HG02981 (cell line): ENCODE measurements at regions not wholly inside any gene's neighbourhood (a gene's known extent, or its start where the extent isn't known, plus 50 kb on each side); places are given as distances from the start of the nearest gene placed in this dataset.

Experiments used
- ATAC-seq: cut with Tn5 transposase; IDR thresholded peaks from one replicate; pipeline ENCODE4 v1.9.1; 2021; ENCODE audit warnings: mild to moderate bottlenecking, moderate library complexity; ENCODE audit not compliant: unreplicated experiment

- no peak for ATAC-seq
These were observed 243.2 kb upstream of the NR2F2 start for GRCh38 chr15:96087180-96087884.

GRCh38 chr15:96088650-96089049 is 241.8 kb upstream of the NR2F2 start:
- no peak for ATAC-seq

- no peak for ATAC-seq
These were observed 241.0 kb upstream of the NR2F2 start for GRCh38 chr15:96089405-96090058.

GRCh38 chr15:96092186-96092585 is 238.3 kb upstream of the NR2F2 start:
- ATAC-seq = no peak

GRCh38 chr15:96093063-96093462 is 237.4 kb upstream of the NR2F2 start:
- no peak for ATAC-seq

GRCh38 chr15:96097661-96098060 is 232.8 kb upstream of the NR2F2 start:
- no peak for ATAC-seq

GRCh38 chr15:96102631-96103030 is 227.9 kb upstream of the NR2F2 start:
- no peak for ATAC-seq

- no peak for ATAC-seq
These were observed 224.3 kb upstream of the NR2F2 start for GRCh38 chr15:96106181-96106580.

- no peak for ATAC-seq
These were observed 223.9 kb upstream of the NR2F2 start for GRCh38 chr15:96106628-96107027.

- ATAC-seq = no peak
These were observed 222.6 kb upstream of the NR2F2 start for GRCh38 chr15:96107916-96108315.

- ATAC-seq = no peak
These were observed 222.1 kb upstream of the NR2F2 start for GRCh38 chr15:96108405-96108804.

- ATAC-seq = no peak
These were observed 220.7 kb upstream of the NR2F2 start for GRCh38 chr15:96109820-96110219.

GRCh38 chr15:96112018-96112417 is 218.5 kb upstream of the NR2F2 start:
- no peak for ATAC-seq

- ATAC-seq = no peak
These were observed 214.9 kb upstream of the NR2F2 start for GRCh38 chr15:96115642-96116041.

GRCh38 chr15:96117270-96117669 is 213.2 kb upstream of the NR2F2 start:
- ATAC-seq = no peak

- no peak for ATAC-seq
These were observed 210.8 kb upstream of the NR2F2 start for GRCh38 chr15:96119734-96120133.

GRCh38 chr15:96121086-96121920 is 209.2 kb upstream of the NR2F2 start:
- ATAC-seq = no peak

- no peak for ATAC-seq
These were observed 208.1 kb upstream of the NR2F2 start for GRCh38 chr15:96122077-96123027.

- no peak for ATAC-seq
These were observed 207.5 kb upstream of the NR2F2 start for GRCh38 chr15:96123028-96123400.

- ATAC-seq = no peak
These were observed 206.8 kb upstream of the NR2F2 start for GRCh38 chr15:96123630-96124187.
